Common myeloid progenitor, CD34-positive (primary cell): ENCODE measurements at regions not wholly inside any gene's neighbourhood (a gene's known extent, or its start where the extent isn't known, plus 50 kb on each side); places are given as distances from the start of the nearest gene placed in this dataset.

Experiments used
- CTCF ChIA-PET: fragments of 350-600 bp; sonication (Branson Sonifier 250); formaldehyde crosslinking; loops from one replicate; lab custom pipeline; 2021; ENCODE audit warnings: antibody characterized with exemption; lab: Charles Lee
- POLR2A ChIA-PET: fragments of 350-600 bp; sonication (Branson Sonifier 250); formaldehyde crosslinking; loops from one replicate; lab custom pipeline; 2021; ENCODE audit warnings: antibody characterized with exemption; lab: Charles Lee
- DNase-seq, 3 donors: peaks; one replicate each; pipeline versions ENCODE4 v3.0.0 to v3.0.0-alpha.2; 2013
- H3K27ac ChIP-seq, 2 experiments: 1 replicate in 1 of 2; 2 replicates in 1 of 2; pipeline ENCODE4 v1.7.0; 2013; ENCODE audit warnings: inconsistent platforms in 2 of 2, low read length in 2 of 2, mild to moderate bottlenecking in 2 of 2, low read depth in 1 of 2, moderate library complexity in 1 of 2; ENCODE audit not compliant: severe bottlenecking in 2 of 2, insufficient read depth in 1 of 2, poor library complexity in 1 of 2
- H3K27me3 ChIP-seq, 5 experiments: replicated peaks in 2 of 5; 1 replicate in 3 of 5; 2 replicates in 2 of 5; pipeline versions ENCODE4 v1.6.1 to v1.7.0; 2013; ENCODE audit warnings: low read length in 4 of 5, mild to moderate bottlenecking in 2 of 5, moderate library complexity in 2 of 5, inconsistent platforms in 1 of 5; ENCODE audit not compliant: insufficient read depth in 5 of 5, control insufficient read depth in 4 of 5
- H3K36me3 ChIP-seq, 4 experiments: 1 replicate in 2 of 4; 2 replicates in 2 of 4; pipeline versions ENCODE4 v1.6.1 to v1.7.0; 2013; ENCODE audit warnings: low read length in 3 of 4, control low read depth in 1 of 4, mild to moderate bottlenecking in 1 of 4; ENCODE audit not compliant: control insufficient read depth in 4 of 4, insufficient read depth in 4 of 4
- H3K4me1 ChIP-seq, 4 experiments: 1 replicate in 3 of 4; 2 replicates in 1 of 4; pipeline versions ENCODE4 v1.6.1 to v1.7.1; 2013; ENCODE audit warnings: low read length in 3 of 4, mild to moderate bottlenecking in 3 of 4, control low read depth in 1 of 4, inconsistent platforms in 1 of 4, moderate library complexity in 1 of 4; ENCODE audit not compliant: control insufficient read depth in 4 of 4, insufficient read depth in 4 of 4; ENCODE audit errors: control extremely low read depth in 1 of 4
- H3K4me3 ChIP-seq, 7 experiments: 1 replicate in 4 of 7; 2 replicates in 3 of 7; pipeline versions ENCODE4 v1.5.1 to v1.7.0; 2013; ENCODE audit warnings: mild to moderate bottlenecking in 7 of 7, low read length in 6 of 7, moderate library complexity in 6 of 7, inconsistent platforms in 2 of 7, low read depth in 2 of 7, control low read depth in 1 of 7; ENCODE audit not compliant: insufficient read depth in 4 of 7, control insufficient read depth in 1 of 7; ENCODE audit errors: extremely low read depth in 1 of 7
- H3K9me3 ChIP-seq, 5 experiments: 1 replicate in 4 of 5; 2 replicates in 1 of 5; pipeline versions ENCODE4 v1.6.1 to v1.7.1; 2013; ENCODE audit warnings: low read length in 4 of 5, mild to moderate bottlenecking in 2 of 5, inconsistent platforms in 1 of 5, low read depth in 1 of 5, moderate library complexity in 1 of 5; ENCODE audit not compliant: control insufficient read depth in 4 of 5, insufficient read depth in 2 of 5; ENCODE audit errors: control extremely low read depth in 1 of 5
- WGBS: methylation state at CpG from one replicate; pipeline ENCODE4 v1.1.5; 2013; ENCODE audit not compliant: insufficient coverage; 5-methylcytosine and 5-hydroxymethylcytosine counted together

DNA sequence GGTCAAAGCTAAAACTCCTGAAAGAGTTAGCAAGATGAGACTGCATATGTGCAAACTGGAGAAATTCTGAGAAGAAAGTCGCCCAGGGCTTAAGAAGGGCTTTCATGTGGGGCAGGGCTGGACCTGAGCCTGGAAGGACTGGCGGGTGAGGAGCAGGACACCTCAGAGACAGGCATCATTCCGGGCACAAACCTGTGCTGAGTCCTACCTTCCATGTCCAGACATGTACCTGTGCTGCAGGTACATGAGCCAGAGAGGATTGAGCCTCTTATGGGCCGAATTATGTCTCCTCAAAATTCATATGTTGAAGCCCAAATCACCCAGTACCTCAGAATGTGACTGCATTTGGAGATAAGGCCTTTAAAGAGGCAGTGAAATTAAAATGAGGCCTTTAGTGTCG lies 171.0 kb downstream of the QRSL1 start:
- ChIA-PET CTCF (no interaction called here), POLR2A (no interaction called here)
- Histone ChIP-seq H3K9me3 (no peaks in the 10 kb centered on the region), H3K27me3 (peaks cover 0 to 6% (median 0%) of the 10 kb centered on the region in 5 experiments), H3K36me3 (no peaks in the 10 kb centered on the region), H3K4me1 (no peaks in the 10 kb centered on the region), H3K27ac (no peak overlapping the region), H3K4me3 (no peak overlapping the region)
- WGBS, result 91% methylated on average over 5 of the region's 5 CpGs
- DNase-seq, result no peak

DNA sequence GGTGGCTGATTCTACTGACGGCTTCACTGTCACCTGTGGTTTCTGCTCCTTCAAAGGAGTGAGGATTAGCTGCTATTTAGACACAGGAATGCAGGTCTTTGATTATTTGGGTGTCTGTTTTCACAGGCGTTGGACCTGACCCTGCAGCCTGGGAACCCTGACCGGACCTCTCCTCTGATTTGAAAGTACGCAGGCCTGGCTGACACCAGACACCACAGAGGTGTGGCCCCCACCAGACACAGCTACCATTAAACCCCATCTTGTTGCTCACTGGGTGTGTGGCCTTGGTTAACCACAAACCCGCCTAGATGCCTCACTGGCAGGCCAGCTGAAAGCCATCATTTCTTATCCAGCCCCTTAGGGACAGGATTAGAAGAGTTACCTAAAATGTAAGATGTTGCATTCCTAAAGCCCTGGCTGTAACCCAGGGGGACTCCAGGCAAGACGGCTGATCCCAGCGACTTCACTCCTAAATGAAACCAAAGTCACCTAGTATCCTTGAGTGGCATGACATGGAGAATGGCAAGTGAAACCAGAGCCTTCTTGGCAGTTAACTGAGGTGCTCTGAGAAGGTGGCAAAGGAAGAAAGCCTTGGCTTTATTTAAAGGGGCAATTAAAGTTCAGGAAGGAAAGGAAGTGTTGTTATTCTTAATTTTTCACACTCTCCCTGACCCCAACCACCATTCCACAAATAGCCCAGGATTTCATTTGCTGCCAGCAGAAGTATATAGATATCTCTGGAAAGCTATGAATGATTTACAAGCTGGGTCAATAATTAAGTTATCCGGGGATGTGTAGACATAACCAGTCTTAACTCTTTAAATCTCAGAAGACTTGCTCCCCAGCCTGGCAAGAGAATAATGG lies 169.9 kb downstream of the QRSL1 start:
- Histone ChIP-seq H3K9me3 (no peaks in the 10 kb centered on the region), H3K36me3 (no peaks in the 10 kb centered on the region), H3K27ac (no peak overlapping the region), H3K27me3 (peaks cover 0 to 7% (median 0%) of the 10 kb centered on the region in 5 experiments), H3K4me3 (no peak overlapping the region), H3K4me1 (no peaks in the 10 kb centered on the region)
- ChIA-PET CTCF (no interaction called here), POLR2A (no interaction called here)
- 95% methylated on average over 6 of the region's 8 CpGs for WGBS
- peak in 2 of 3 donors; percentile 9 to 12 for DNase-seq

DNA sequence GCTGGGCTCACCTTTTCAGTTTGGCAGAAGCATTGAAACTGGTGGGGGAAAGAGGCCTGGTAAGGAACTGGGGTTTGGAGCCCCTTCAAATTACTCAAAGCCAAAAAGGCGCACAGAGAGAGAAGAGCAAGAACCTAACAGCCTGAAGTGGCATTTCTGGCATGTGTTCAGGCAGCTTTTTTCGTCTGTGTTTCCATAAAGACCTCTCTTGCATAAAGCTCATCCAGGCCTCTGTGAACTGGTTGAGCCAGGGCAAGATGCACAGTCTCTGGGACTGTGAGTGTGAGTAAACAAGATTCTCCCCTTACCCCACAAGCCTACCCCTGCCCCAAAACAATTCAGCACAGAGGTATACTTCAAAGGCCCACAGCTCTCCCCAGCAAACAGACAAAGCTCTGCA lies 167.8 kb downstream of the QRSL1 start:
- WGBS, result 100% methylated on average over 2 of the region's 2 CpGs
- Histone ChIP-seq H3K4me1 (no peaks in the 10 kb centered on the region), H3K27ac (no peak overlapping the region), H3K4me3 (no peak overlapping the region), H3K9me3 (no peaks in the 10 kb centered on the region), H3K27me3 (peaks cover 0 to 7% (median 0%) of the 10 kb centered on the region in 5 experiments), H3K36me3 (no peaks in the 10 kb centered on the region)
- no peak for DNase-seq
- ChIA-PET POLR2A (no interaction called here), CTCF (no interaction called here)

DNA sequence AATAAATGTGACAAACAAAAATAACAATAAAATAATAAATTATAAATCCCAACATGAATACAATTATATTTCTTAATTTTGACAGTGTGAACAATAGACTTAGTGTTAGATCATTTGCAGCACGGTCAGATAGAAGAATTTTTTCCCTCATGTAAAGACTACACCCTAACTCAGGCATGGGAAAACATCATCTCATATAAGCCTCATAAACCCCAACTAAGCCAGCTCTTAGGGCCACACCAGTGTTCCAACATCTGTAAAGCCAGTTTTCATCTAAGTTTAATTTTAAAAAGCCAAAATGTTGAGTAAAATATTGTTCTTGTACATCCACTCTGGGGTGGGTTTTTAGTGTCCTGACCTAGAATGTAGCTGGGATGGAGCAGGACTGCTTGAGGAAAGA lies 167.4 kb downstream of the QRSL1 start:
- DNase-seq, result no peak
- no CpG with 5 or more reads among the region's 1 CpG for WGBS
- H3K27ac ChIP-seq, result no peak overlapping the region
- no peaks in the 10 kb centered on the region for H3K9me3 ChIP-seq
- H3K4me1 ChIP-seq, result no peaks in the 10 kb centered on the region
- no peak overlapping the region for H3K4me3 ChIP-seq
- ChIA-PET CTCF (no interaction called here), POLR2A (no interaction called here)
- peaks cover 0 to 7% (median 0%) of the 10 kb centered on the region in 5 experiments for H3K27me3 ChIP-seq
- no peaks in the 10 kb centered on the region for H3K36me3 ChIP-seq

DNA sequence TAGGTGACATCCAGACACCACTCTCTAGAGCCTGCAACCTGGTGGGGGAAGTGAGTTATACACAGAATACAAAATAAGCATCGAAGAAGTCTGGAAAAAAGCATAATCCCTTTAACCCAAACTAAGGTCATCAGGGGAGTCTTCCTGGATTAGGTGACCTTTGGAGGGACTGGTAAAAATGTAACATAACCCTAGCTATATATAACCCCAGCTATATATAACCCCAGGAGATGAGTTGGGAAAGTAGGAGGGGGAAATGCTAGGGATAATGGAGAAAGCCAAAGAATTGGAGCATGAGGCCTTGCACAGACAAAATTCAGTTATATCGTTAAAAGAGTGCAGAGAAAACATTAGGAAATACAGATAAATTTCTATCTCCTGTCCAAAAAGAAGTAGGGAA lies 164.8 kb downstream of the QRSL1 start:
- no peaks in the 10 kb centered on the region for H3K36me3 ChIP-seq
- DNase-seq, result no peak
- POLR2A ChIA-PET, result no interaction called here

DNA sequence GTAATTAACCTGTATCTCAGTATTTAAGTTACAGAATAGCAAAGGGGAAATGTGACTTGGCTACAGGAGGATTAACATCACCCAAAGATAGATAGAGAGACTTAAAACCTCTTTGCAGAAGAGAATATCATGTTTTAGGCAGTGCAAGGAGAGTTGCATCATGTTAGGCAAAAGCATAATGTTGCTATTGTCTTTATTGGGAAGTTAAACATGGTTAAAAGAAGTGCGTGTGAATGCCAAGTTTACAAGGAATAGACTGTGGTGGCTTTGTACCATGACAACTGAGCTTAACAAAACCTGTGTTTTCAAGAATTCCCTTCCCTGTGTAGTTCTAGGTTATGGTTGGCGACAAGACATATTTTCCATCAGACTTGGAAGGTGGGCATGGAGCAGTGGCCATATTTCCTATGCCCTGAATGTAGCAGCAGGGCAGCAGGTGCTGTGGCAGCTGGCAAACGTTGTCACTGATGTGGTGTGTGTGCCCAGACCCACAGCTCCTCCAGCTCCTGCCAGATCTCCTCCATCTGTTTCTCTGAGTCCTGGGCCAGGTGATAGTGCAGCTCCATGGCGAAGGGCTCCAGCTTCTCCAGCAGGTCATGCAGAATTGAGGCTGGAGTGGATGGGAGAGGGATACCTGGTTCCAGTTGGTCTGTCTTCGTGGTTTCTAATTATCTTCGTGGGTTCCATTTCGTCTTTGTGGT lies 163.3 kb downstream of the QRSL1 start:
- Histone ChIP-seq H3K27ac (no peak overlapping the region), H3K9me3 (no peaks in the 10 kb centered on the region), H3K4me3 (no peak overlapping the region), H3K27me3 (peaks cover 0 to 2% (median 0%) of the 10 kb centered on the region in 5 experiments), H3K36me3 (no peaks in the 10 kb centered on the region), H3K4me1 (no peaks in the 10 kb centered on the region)
- 100% methylated on average over 3 of the region's 7 CpGs for WGBS
- POLR2A ChIA-PET, result no interaction called here
- CTCF ChIA-PET, result no interaction called here
- DNase-seq, result no peak

More for the DNA sequence above, 164.8 kb downstream of the QRSL1 start:
- Histone ChIP-seq H3K27me3 (peaks cover 0 to 2% (median 0%) of the 10 kb centered on the region in 5 experiments), H3K27ac (no peak overlapping the region), H3K4me1 (no peaks in the 10 kb centered on the region), H3K4me3 (no peak overlapping the region), H3K9me3 (no peaks in the 10 kb centered on the region)
- CTCF ChIA-PET, result no interaction called here
- WGBS, result no CpG with 5 or more reads among the region's 2 CpGs

DNA sequence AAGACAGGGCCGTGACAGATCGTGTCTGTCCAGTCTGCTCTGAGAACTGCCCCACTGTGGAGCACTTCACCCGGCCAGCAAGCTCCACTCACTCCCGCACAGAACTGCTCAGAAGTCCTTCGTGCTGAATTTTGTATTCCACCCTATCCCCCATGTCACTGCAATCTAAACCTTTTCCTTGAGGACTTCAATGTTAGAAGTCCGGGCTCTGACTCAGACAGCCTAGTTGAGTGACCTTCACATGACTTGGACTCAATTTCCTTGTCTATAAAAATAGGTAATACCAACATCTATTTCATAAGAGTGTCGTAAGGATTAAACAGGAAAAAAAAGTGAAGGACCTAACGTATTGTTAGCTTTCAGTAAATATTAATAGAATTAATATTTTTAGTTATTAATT lies 161.6 kb downstream of the QRSL1 start:
- H3K27me3 ChIP-seq, result peaks cover 0 to 4% (median 0%) of the 10 kb centered on the region in 5 experiments
- ChIA-PET POLR2A (no interaction called here), CTCF (no interaction called here)
- WGBS, result 100% methylated on average over 3 of the region's 8 CpGs
- no peak for DNase-seq
- H3K4me1 ChIP-seq, result no peaks in the 10 kb centered on the region
- no peak overlapping the region for H3K4me3 ChIP-seq
- no peak overlapping the region for H3K27ac ChIP-seq
- H3K9me3 ChIP-seq, result no peaks in the 10 kb centered on the region
- H3K36me3 ChIP-seq, result no peaks in the 10 kb centered on the region
